Transverse colon (tissue), 4 donors: ENCODE measurements at regions not wholly inside any gene's neighbourhood (a gene's known extent, or its start where the extent isn't known, plus 50 kb on each side); places are given as distances from the start of the nearest gene placed in this dataset.

Source experiments
- CTCF ChIP-seq, 5 experiments: fragments of 200-600 bp in 3 of 5; fragments of 450-650 bp in 2 of 5; sonication (generic) in 3 of 5; IDR thresholded peaks; 1 replicate in 2 of 5; 2 replicates in 3 of 5; pipeline ENCODE4 v1.5.1; 2016 to 2017; ENCODE audit warnings: antibody characterized with exemption in 5 of 5, inconsistent platforms in 3 of 5, mild to moderate bottlenecking in 2 of 5, moderate library complexity in 1 of 5
- EP300 ChIP-seq: sonication (generic); formaldehyde crosslinking; IDR thresholded peaks from one replicate; pipeline ENCODE4 v1.6.1; 2017; ENCODE audit warnings: antibody characterized with exemption, low read depth
- POLR2A ChIP-seq: fragments of 450-650 bp; IDR thresholded peaks from one replicate; pipeline ENCODE4 v1.6.1; 2016; ENCODE audit warnings: antibody characterized with exemption, mild to moderate bottlenecking, moderate library complexity
- POLR2AphosphoS5 ChIP-seq, 3 donors: sonication (generic); formaldehyde crosslinking; IDR thresholded peaks; one replicate each; pipeline ENCODE4 v1.6.1; 2016; ENCODE audit warnings: antibody characterized with exemption in 3 of 3

GRCh38 chr2:225738735-225739134, 339.2 kb downstream of the NYAP2 start:
- TF ChIP-seq CTCF (IDR thresholded peaks at IDR 0.05) (no peak), POLR2AphosphoS5 (IDR thresholded peaks at IDR 0.05) (no peak), POLR2A (no peak), EP300 (no peak)
